Psoas muscle (tissue), 7 donors: ENCODE measurements at regions not wholly inside any gene's neighbourhood (a gene's known extent, or its start where the extent isn't known, plus 50 kb on each side); places are given as distances from the start of the nearest gene placed in this dataset.
A peak's percentile ranks its signal among the peaks of the same experiment; 100 is the strongest.

ENCODE experiments used
- ATAC-seq, 4 donors: fragments of 200-7000 bp; cut with Tn5 transposase; one replicate each; pipeline ENCODE4 v1.9.1; 2020; ENCODE audit warnings: moderate library complexity in 3 of 4, mild to moderate bottlenecking in 2 of 4
- DNase-seq, 2 donors: peaks; one replicate each; pipeline ENCODE4 v3.0.0-alpha.2; 2020
- H3K27ac ChIP-seq: fragments of 200-600 bp; one replicate; pipeline ENCODE4 v1.8.0; 2022
- H3K27me3 ChIP-seq, 3 donors: fragments of 200-600 bp in 1 of 3; one replicate each; pipeline versions ENCODE4 v1.6.1 to v1.8.0; 2013 to 2022; ENCODE audit warnings: low read length in 2 of 3, mild to moderate bottlenecking in 2 of 3, moderate library complexity in 1 of 3; ENCODE audit not compliant: insufficient read depth in 3 of 3
- H3K36me3 ChIP-seq, 2 donors: fragments of 200-600 bp in 1 of 2; one replicate each; pipeline versions ENCODE4 v1.6.1 to v1.8.0; 2013 to 2022; ENCODE audit warnings: low read depth in 1 of 2, mild to moderate bottlenecking in 1 of 2, moderate library complexity in 1 of 2; ENCODE audit not compliant: insufficient read depth in 1 of 2
- H3K4me1 ChIP-seq: fragments of 200-600 bp; one replicate; pipeline ENCODE4 v1.8.0; 2022
- H3K4me3 ChIP-seq: fragments of 200-600 bp; one replicate; pipeline ENCODE4 v1.8.0; 2022; ENCODE audit warnings: mild to moderate bottlenecking
- H3K9me3 ChIP-seq: fragments of 200-600 bp; one replicate; pipeline ENCODE4 v1.8.0; 2022
- WGBS, 3 donors: extraction: QIAGEN DNeasy Blood & Tissue Kit; methylation state at CpG; one replicate each; pipeline versions ENCODE4 v1.1.6 to v1.1.7; 2013; 5-methylcytosine and 5-hydroxymethylcytosine counted together
- intact Hi-C, 2 donors: fragments of 100-400 bp; cut with DNase I; formaldehyde crosslinking; loops; one replicate each; pipeline versions ENCODE4 v1.11.0 to v1.14.2; 2022
- TF ChIP-seq, protein P1 (sequence below): fragments of 200-600 bp; IDR thresholded peaks from one replicate; pipeline ENCODE4 v1.8.0; 2022; ENCODE audit warnings: antibody characterized with exemption
- donor health status: healthy with polysubstance abuse.
- donor health status: DM: no; HTN: no; CAD: no; lungs with moderate emphysema.
- donor health status: Bipolar disorder and iron deficiency.
- donor health status: healthy.
- donor health status: DM: yes; HTN: yes; CAD: no.
- donor health status: DM: no; HTN: no; CAD: no.
- donor health status: DM: yes; HTN: yes; CAD: no.

DNA sequence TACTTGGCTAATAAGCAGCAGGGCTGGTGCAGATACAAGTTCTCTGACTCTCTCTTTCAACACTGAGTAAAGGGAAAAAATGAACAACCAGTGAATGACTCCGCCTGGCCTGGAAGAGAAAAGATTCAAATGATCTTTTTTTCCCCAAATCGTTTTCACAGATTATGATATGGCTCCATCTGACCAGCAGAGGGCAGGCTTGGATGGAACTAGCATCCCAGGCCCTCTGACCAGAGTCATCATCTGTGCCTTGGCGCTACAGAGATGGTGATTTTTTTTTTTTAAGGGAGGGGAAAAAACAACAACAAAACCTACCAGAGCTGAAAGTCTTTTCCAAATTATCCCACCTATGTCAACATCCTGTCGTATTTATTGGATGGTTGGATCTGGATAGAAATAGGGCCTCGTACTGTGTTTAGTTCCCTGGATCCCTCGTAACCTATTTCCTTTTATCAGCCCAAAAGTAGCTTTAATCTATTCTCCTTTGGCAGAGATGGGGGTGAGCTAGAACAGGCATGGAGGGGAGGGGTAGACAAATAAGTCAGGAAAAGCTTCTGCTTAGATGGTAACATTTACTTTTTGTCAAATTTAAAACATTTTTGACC is 69.7 kb downstream of the PRSS23 start:
- Histone ChIP-seq H3K4me1 (no peaks in the 10 kb centered on the region), H3K36me3 (no peaks in the 10 kb centered on the region), H3K9me3 (no peaks in the 10 kb centered on the region), H3K4me3 (no peak overlapping the region), H3K27me3 (no peaks in the 10 kb centered on the region), H3K27ac (no peak overlapping the region)
- TF ChIP-seq, protein P1, sequence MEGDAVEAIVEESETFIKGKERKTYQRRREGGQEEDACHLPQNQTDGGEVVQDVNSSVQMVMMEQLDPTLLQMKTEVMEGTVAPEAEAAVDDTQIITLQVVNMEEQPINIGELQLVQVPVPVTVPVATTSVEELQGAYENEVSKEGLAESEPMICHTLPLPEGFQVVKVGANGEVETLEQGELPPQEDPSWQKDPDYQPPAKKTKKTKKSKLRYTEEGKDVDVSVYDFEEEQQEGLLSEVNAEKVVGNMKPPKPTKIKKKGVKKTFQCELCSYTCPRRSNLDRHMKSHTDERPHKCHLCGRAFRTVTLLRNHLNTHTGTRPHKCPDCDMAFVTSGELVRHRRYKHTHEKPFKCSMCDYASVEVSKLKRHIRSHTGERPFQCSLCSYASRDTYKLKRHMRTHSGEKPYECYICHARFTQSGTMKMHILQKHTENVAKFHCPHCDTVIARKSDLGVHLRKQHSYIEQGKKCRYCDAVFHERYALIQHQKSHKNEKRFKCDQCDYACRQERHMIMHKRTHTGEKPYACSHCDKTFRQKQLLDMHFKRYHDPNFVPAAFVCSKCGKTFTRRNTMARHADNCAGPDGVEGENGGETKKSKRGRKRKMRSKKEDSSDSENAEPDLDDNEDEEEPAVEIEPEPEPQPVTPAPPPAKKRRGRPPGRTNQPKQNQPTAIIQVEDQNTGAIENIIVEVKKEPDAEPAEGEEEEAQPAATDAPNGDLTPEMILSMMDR, result peak; percentile 84
- DNase-seq, result peak; percentile 56 to 57
- peak; percentile 69 to 91 (median 78) for ATAC-seq
- intact Hi-C loops, result loop anchor here (2.0 to 10.0 kb wide), 5 partner anchors 47 to 555 kb away; no protein-coding TSS in a partner anchor
- WGBS, 3 donors, result 24 to 29% (median 27%) methylated on average over 6 of the region's 6 CpGs

DNA sequence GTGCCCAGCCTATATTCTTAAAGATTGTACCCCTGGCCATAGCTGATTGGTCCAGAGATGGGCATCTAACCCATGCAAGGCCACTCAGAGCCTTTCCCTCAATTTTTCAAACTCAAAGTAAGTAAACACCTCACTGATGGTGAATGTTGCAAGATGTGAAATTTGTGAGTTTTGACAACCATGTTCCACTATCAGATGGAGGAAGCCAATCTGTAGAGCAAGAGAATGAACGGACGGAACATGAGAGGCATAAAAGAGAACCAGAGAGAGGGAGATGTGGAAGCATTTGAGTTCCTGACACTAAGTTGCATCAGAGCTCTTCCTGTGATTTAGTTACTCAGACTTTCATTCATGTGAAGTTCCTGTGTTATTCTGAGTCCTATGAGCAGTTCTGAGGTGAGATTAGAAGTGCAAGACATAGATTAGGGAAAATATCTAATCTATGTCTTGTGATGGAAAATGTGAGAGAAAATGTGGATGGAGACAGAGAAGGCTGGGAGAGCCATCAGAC is 73.3 kb downstream of the PRSS23 start:
- ATAC-seq, result no peak
- TF ChIP-seq, protein P1, result no peak
- 77 to 90% (median 88%) methylated on average over 2 of the region's 2 CpGs for WGBS, 3 donors
- Histone ChIP-seq H3K4me3 (no peak overlapping the region), H3K9me3 (no peaks in the 10 kb centered on the region), H3K27me3 (no peaks in the 10 kb centered on the region), H3K36me3 (no peaks in the 10 kb centered on the region), H3K27ac (no peak overlapping the region), H3K4me1 (no peaks in the 10 kb centered on the region)
- intact Hi-C loops, result no loop called here
- no peak for DNase-seq

DNA sequence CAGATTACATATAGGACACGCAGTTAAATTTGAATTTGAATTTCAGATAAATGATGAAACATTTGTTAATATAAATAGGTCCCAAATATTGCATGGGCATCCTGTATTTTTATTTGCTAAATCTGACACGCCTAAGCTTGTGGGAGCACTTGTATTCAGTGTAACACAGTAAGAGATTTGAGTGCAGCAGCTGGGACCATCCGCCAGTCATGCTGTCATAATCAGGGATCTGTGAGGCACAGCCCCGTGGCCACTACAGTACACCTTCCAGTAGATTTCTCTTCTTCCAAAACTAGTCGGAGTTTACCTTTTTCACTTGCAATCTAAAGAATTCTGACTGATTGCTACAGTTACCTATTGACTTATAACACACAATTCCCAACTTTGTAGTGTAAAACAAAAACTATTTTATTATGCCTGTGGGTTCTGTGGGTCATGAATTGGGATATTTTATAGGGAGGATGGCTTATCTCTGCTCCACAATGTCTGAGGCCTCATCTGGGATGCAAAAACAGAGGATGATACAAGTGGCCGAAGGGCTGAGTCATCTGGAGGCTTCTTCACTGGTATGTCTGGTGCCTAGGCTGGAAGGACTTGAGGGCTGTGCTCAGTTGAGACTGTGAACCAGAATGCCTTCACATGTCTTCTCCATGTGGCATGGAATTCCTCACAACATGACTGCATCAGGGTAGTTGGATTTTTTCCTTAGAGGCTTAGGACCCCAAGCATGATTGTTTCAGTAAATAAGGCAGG is 74.1 kb downstream of the PRSS23 start:
- Histone ChIP-seq H3K4me3 (no peak overlapping the region), H3K27me3 (no peaks in the 10 kb centered on the region), H3K36me3 (no peaks in the 10 kb centered on the region), H3K9me3 (no peaks in the 10 kb centered on the region), H3K4me1 (no peaks in the 10 kb centered on the region), H3K27ac (no peak overlapping the region)
- DNase-seq (no peak), ATAC-seq (no peak)
- 51 to 65% (median 54%) methylated on average over 6 of the region's 6 CpGs for WGBS, 3 donors
- intact Hi-C loops, result no loop called here
- TF ChIP-seq, protein P1, result no peak

DNA sequence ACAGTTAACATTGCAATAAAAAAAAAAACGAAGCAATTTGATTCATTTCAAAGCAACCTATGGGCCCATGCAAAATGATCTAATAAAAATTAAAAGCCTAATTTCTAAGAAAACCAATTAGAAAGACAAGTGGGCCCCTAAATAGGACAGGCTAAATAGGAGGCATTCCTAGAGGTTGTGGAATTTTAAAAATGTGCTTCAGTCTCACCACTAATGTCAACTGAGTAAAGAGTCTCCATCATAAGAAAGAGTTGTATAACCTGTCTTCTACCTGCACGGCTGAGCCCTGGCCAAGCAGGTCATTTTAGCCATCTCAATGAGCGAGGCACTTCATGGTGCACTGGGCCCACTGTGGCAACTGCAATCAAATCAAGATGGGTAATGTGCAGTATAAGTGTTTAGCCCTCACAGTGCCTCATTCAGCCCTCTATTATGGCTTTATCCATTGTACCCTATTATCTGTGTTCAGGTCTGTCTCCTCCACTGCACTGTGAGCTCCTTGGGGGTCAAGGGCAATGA is 76.4 kb downstream of the PRSS23 start:
- no peak for ATAC-seq

More for the DNA sequence above, 76.4 kb downstream of the PRSS23 start:
- DNase-seq, result no peak
- H3K9me3 ChIP-seq, result no peaks in the 10 kb centered on the region
- no peak overlapping the region for H3K4me3 ChIP-seq
- no peak overlapping the region for H3K27ac ChIP-seq
- H3K4me1 ChIP-seq, result no peaks in the 10 kb centered on the region
- TF ChIP-seq, protein P1, result no peak
- no peaks in the 10 kb centered on the region for H3K27me3 ChIP-seq
- no peaks in the 10 kb centered on the region for H3K36me3 ChIP-seq
- intact Hi-C loops, result no loop called here
- 92 to 94% (median 94%) methylated on average over 3 of the region's 3 CpGs for whole genome bisulfite sequencing, 3 donors
